HEK293T (cell line): ENCODE measurements at regions not wholly inside any gene's neighbourhood (a gene's known extent, or its start where the extent isn't known, plus 50 kb on each side); places are given as distances from the start of the nearest gene placed in this dataset.
"Not testable (repeated sequence)": the region's sequence is repeated elsewhere in the genome, so short reads cannot be mapped to it uniquely, and the experiment has no call there.

Experiments
- BHLHE40 ChIP-seq: fragments of 450-650 bp; IDR thresholded peaks from 2 replicates; pipeline ENCODE4 v1.6.1; 2016; ENCODE audit warnings: mild to moderate bottlenecking, moderate library complexity, borderline replicate concordance
- CTBP1 ChIP-seq: fragments of 450-650 bp; IDR thresholded peaks from 2 replicates; pipeline ENCODE4 v1.6.1; 2016; ENCODE audit warnings: borderline replicate concordance
- FOXA1 ChIP-seq: fragments of 450-650 bp; IDR thresholded peaks from 2 replicates; pipeline ENCODE4 v1.6.1; 2016; ENCODE audit warnings: mild to moderate bottlenecking
- FOXK2 ChIP-seq: fragments of 450-650 bp; IDR thresholded peaks from 2 replicates; pipeline ENCODE4 v1.6.1; 2016; ENCODE audit warnings: mild to moderate bottlenecking
- NFRKB ChIP-seq: fragments of 450-650 bp; IDR thresholded peaks from 2 replicates; pipeline ENCODE4 v1.6.1; 2016; ENCODE audit warnings: mild to moderate bottlenecking, moderate library complexity
- SP1 ChIP-seq: fragments of 450-650 bp; IDR thresholded peaks from 2 replicates; pipeline ENCODE4 v1.6.1; 2017
- TARDBP ChIP-seq: fragments of 450-650 bp; IDR thresholded peaks from 2 replicates; pipeline ENCODE4 v1.6.1; 2016

GRCh38 chr2:91588782-91589223 is 2897.3 kb downstream of the RPIA start:
- not testable (repeated sequence) for TF ChIP-seq BHLHE40, TARDBP, CTBP1, SP1, NFRKB, FOXK2, FOXA1
